Epithelial cell of proximal tubule (primary cell): ENCODE measurements at regions not wholly inside any gene's neighbourhood (a gene's known extent, or its start where the extent isn't known, plus 50 kb on each side); places are given as distances from the start of the nearest gene placed in this dataset.

ENCODE experiments used
- DNase-seq: peaks from one replicate; pipeline ENCODE4 v3.0.0-alpha.2; 2011; ENCODE audit warnings: low read depth
- H3K4me3 ChIP-seq: 2 replicates; pipeline ENCODE4 v1.5.1; 2011; ENCODE audit warnings: low read depth, mild to moderate bottlenecking, low read length
- CTCF ChIP-seq: conservative IDR thresholded peaks from 2 replicates; pipeline ENCODE4 v1.5.1; 2012; ENCODE audit warnings: low read depth, mild to moderate bottlenecking, low read length

- no peak overlapping the region for H3K4me3 ChIP-seq
- TF ChIP-seq CTCF, result no peak
These were observed 811.4 kb downstream of the USP25 start for GRCh38 chr21:16540966-16541727.

GRCh38 chr21:16550118-16550517 lies 820.3 kb downstream of the USP25 start:
- no peak overlapping the region for H3K4me3 ChIP-seq
- no peak for TF ChIP-seq CTCF
- no peak for DNase-seq

More at GRCh38 chr21:16540966-16541727, 811.4 kb downstream of the USP25 start:
- DNase-seq, result no peak

GRCh38 chr21:16550917-16551741 lies 821.3 kb downstream of the USP25 start:
- no peak for TF ChIP-seq CTCF
- no peak for DNase-seq
- no peak overlapping the region for H3K4me3 ChIP-seq

GRCh38 chr21:16552880-16553279 lies 823.1 kb downstream of the USP25 start:
- no peak overlapping the region for H3K4me3 ChIP-seq
- no peak for TF ChIP-seq CTCF
- DNase-seq, result no peak

GRCh38 chr21:16554503-16554902 lies 824.7 kb downstream of the USP25 start:
- no peak for TF ChIP-seq CTCF
- no peak for DNase-seq
- no peak overlapping the region for H3K4me3 ChIP-seq

GRCh38 chr21:16563116-16563515 lies 833.3 kb downstream of the USP25 start:
- TF ChIP-seq CTCF, result no peak
- DNase-seq, result no peak

More at GRCh38 chr21:16563116-16563515, 833.3 kb downstream of the USP25 start:
- no peak overlapping the region for H3K4me3 ChIP-seq
